HepG2 (cell line): ENCODE measurements at regions not wholly inside any gene's neighbourhood (a gene's known extent, or its start where the extent isn't known, plus 50 kb on each side); places are given as distances from the start of the nearest gene placed in this dataset.

Experiments used
- CTCF ChIP-seq: sonication (generic); formaldehyde crosslinking; IDR thresholded peaks from 2 replicates; pipeline ENCODE4 v1.5.0; 2020; ENCODE audit warnings: mild to moderate bottlenecking, missing genetic modification reagents, moderate library complexity
- IKZF4 ChIP-seq: sonication (generic); formaldehyde crosslinking; IDR thresholded peaks from 2 replicates; pipeline ENCODE4 v1.5.1; 2020; ENCODE audit warnings: borderline replicate concordance, mild to moderate bottlenecking, low read depth, missing genetic modification reagents; ENCODE audit errors: not compliant biosample characterization
- ZNF12 ChIP-seq: sonication (generic); formaldehyde crosslinking; IDR thresholded peaks from 2 replicates; pipeline ENCODE4 v1.5.0; 2020; ENCODE audit warnings: missing genetic modification reagents

DNA sequence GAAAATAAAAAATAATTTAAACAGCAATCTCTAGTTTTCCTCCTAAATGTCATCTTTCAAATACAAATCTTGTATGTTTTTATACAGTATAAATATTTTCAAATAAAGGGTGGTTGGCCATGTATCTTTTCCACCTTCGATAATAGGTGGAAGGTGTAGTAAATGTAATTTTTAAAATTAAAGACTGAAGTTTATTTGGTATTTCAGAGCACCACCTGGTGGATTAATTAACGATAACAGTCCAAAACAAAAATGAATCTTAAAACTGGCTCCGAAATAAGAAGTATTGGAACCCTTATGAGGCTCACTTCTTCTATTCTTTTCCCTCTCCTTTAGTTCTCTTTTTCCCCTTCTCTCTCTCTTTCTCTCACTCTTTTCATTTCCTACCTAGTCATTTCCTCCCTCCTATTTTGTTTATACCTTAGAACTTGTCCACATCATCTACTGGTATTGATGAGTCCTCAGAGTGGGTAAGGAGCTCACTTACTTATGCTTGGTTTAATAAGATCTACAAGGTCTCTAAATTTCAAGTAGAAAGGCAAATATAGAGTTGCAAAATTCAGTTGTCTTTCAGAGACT is 82.9 kb upstream of the EXOC1L start:
- TF ChIP-seq IKZF4 (CRISPR knock-in tag): no peak
- TF ChIP-seq CTCF: no peak
- TF ChIP-seq ZNF12 (CRISPR knock-in tag): no peak
